GM20000 (cell line): ENCODE measurements at regions not wholly inside any gene's neighbourhood (a gene's known extent, or its start where the extent isn't known, plus 50 kb on each side); places are given as distances from the start of the nearest gene placed in this dataset.

ENCODE experiments used
- DNase-seq: peaks from one replicate; pipeline ENCODE4 v3.0.0; 2012; ENCODE audit warnings: low spot score
- TF ChIP-seq, protein P1 (sequence below): IDR thresholded peaks from 2 replicates; pipeline ENCODE4 v1.5.1; 2012; ENCODE audit warnings: mild to moderate bottlenecking, control low read depth; ENCODE audit errors: extremely low read depth, missing control alignments

DNA sequence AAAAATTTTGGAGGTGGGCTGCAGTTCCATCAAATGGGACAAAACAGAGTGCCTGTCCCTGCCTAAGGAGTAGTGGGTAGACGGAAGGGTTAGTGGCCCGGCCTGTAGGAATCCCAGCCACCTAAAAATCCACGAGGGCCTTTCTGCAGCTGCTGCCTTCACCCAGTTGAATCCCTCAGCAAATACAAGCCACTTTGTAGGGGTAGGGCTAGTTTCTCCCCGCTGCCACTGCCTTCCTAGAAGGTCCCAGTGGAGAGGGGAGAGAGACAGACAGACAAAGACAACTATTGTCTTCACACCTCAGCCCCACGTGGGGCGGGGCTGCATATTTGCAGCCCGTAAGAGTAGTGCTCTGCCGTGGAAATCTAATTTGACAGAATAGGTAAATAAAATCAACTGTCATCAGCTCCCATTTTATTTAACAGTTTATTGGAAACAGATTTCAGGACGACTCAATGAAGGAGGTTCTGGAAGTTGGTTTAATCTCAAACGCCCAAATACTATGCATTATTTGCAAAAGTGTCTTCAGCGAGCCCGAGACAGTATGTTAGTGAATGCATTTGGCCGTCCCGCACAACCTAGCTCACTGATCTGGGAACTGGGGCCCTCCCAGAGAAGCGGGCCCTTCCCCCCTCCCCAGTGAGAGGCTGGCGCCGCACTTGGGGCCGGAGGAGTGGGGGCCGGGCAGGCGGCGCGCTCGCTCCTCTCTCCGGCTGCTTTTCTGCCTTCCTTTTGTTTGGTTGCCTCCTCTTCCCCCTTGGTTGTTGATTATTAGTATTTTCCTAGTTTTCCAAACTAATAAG, 67.6 kb upstream of the TBCA start:
- DNase-seq: no peak
- TF ChIP-seq, protein P1, sequence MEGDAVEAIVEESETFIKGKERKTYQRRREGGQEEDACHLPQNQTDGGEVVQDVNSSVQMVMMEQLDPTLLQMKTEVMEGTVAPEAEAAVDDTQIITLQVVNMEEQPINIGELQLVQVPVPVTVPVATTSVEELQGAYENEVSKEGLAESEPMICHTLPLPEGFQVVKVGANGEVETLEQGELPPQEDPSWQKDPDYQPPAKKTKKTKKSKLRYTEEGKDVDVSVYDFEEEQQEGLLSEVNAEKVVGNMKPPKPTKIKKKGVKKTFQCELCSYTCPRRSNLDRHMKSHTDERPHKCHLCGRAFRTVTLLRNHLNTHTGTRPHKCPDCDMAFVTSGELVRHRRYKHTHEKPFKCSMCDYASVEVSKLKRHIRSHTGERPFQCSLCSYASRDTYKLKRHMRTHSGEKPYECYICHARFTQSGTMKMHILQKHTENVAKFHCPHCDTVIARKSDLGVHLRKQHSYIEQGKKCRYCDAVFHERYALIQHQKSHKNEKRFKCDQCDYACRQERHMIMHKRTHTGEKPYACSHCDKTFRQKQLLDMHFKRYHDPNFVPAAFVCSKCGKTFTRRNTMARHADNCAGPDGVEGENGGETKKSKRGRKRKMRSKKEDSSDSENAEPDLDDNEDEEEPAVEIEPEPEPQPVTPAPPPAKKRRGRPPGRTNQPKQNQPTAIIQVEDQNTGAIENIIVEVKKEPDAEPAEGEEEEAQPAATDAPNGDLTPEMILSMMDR: no peak

GRCh38 chr5:77842243-77842642, 66.1 kb upstream of the TBCA start:
- TF ChIP-seq, protein P1: no peak
- no peak for DNase-seq

GRCh38 chr5:77841616-77842015, 65.5 kb upstream of the TBCA start:
- no peak for DNase-seq
- TF ChIP-seq, protein P1: no peak

GRCh38 chr5:77840930-77841329, 64.8 kb upstream of the TBCA start:
- TF ChIP-seq, protein P1: no peak
- no peak for DNase-seq

DNA sequence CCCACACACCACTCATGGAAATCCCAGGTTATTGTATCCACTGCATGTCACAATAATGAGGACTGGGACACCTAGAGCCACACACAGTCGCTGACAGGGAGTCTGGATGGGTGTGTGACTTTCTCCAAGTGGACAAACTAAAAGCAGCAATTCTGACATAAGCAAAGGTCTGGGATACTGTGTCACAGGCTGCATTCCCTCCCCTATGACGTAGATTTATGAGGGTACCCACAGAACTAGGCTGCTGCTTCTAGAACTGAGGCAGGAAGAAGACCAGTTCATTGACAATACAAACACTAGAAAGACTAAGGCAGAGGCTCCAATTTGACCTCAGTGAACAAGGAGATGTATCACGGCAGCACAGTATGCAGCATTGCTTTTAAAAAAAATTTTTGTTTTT, 63.6 kb upstream of the TBCA start:
- DNase-seq: no peak
- TF ChIP-seq, protein P1: no peak

GRCh38 chr5:77832938-77833337, 56.8 kb upstream of the TBCA start:
- DNase-seq: no peak
- TF ChIP-seq, protein P1: no peak

GRCh38 chr5:77832166-77832770, 56.1 kb upstream of the TBCA start:
- no peak for DNase-seq
- TF ChIP-seq, protein P1: no peak
